Liver (tissue), 8 donors: ENCODE measurements at regions not wholly inside any gene's neighbourhood (a gene's known extent, or its start where the extent isn't known, plus 50 kb on each side); places are given as distances from the start of the nearest gene placed in this dataset.

Experiments
- DNase-seq: peaks from one replicate; pipeline ENCODE4 v3.0.0-alpha.2; 2017; ENCODE audit warnings: low spot score
- H3K27ac ChIP-seq, 2 donors: one replicate each; pipeline ENCODE4 v1.7.0; 2013; ENCODE audit warnings: inconsistent platforms in 2 of 2, low read length in 2 of 2, control low read depth in 1 of 2, low read depth in 1 of 2, mild to moderate bottlenecking in 1 of 2
- H3K27me3 ChIP-seq, 4 donors: one replicate each; pipeline versions ENCODE4 v1.6.1 to v1.7.0; 2013; ENCODE audit warnings: low read length in 3 of 4, inconsistent platforms in 1 of 4, mild to moderate bottlenecking in 1 of 4, moderate library complexity in 1 of 4; ENCODE audit not compliant: control insufficient read depth in 4 of 4, insufficient read depth in 4 of 4
- H3K36me3 ChIP-seq, 4 donors: one replicate each; pipeline versions ENCODE4 v1.6.1 to v1.7.0; 2013; ENCODE audit warnings: low read length in 3 of 4, mild to moderate bottlenecking in 3 of 4, low read depth in 1 of 4, moderate library complexity in 1 of 4; ENCODE audit not compliant: control insufficient read depth in 4 of 4, insufficient read depth in 3 of 4
- H3K4me1 ChIP-seq, 4 donors: one replicate each; pipeline versions ENCODE4 v1.6.1 to v1.7.0; 2013; ENCODE audit warnings: low read length in 3 of 4, mild to moderate bottlenecking in 3 of 4, moderate library complexity in 1 of 4; ENCODE audit not compliant: control insufficient read depth in 4 of 4, insufficient read depth in 4 of 4
- H3K4me3 ChIP-seq, 3 donors: one replicate each; pipeline versions ENCODE4 v1.6.1 to v1.7.0; 2013; ENCODE audit warnings: low read length in 3 of 3, control low read depth in 1 of 3, low read depth in 1 of 3, mild to moderate bottlenecking in 1 of 3
- H3K9ac ChIP-seq, 2 donors: one replicate each; pipeline ENCODE4 v1.7.0; 2013; ENCODE audit warnings: low read length in 2 of 2, mild to moderate bottlenecking in 2 of 2, moderate library complexity in 2 of 2, control low read depth in 1 of 2, low read depth in 1 of 2
- H3K9me3 ChIP-seq, 4 donors: one replicate each; pipeline versions ENCODE4 v1.6.1 to v1.7.0; 2013; ENCODE audit warnings: low read length in 3 of 4; ENCODE audit not compliant: control insufficient read depth in 4 of 4
- FOXA1 ChIP-seq: IDR thresholded peaks from 2 replicates; pipeline ENCODE4 v1.6.1; 2016; ENCODE audit warnings: antibody characterized with exemption
- HNF4A ChIP-seq, 2 donors: conservative IDR thresholded peaks; 2 replicates each; pipeline ENCODE4 v1.6.1; 2016; ENCODE audit warnings: antibody characterized with exemption in 2 of 2, mild to moderate bottlenecking in 2 of 2
- HNF4G ChIP-seq: IDR thresholded peaks from 2 replicates; pipeline ENCODE4 v1.6.1; 2016; ENCODE audit warnings: antibody characterized with exemption
- NR2F2 ChIP-seq: IDR thresholded peaks from 2 replicates; pipeline ENCODE4 v1.6.1; 2016; ENCODE audit warnings: antibody characterized with exemption
- RAD21 ChIP-seq, 2 donors: IDR thresholded peaks; 2 replicates each; pipeline ENCODE4 v1.6.1; 2016; ENCODE audit warnings: antibody characterized with exemption in 2 of 2, mild to moderate bottlenecking in 2 of 2
- RXRA ChIP-seq, 2 donors: IDR thresholded peaks; 2 replicates each; pipeline ENCODE4 v1.6.1; 2017 to 2018; ENCODE audit warnings: antibody characterized with exemption in 2 of 2, mild to moderate bottlenecking in 1 of 2
- SP1 ChIP-seq: IDR thresholded peaks from 2 replicates; pipeline ENCODE4 v1.6.1; 2018; ENCODE audit warnings: antibody characterized with exemption, mild to moderate bottlenecking
- YY1 ChIP-seq: IDR thresholded peaks from 2 replicates; pipeline ENCODE4 v1.6.1; 2016; ENCODE audit warnings: antibody characterized with exemption, mild to moderate bottlenecking
- WGBS: extraction: QIAGEN DNeasy Blood & Tissue Kit; methylation state at CpG from one replicate; pipeline ENCODE4 v1.1.7; 2013; 5-methylcytosine and 5-hydroxymethylcytosine counted together
- TF ChIP-seq, protein P1 (sequence below): fragments of 150-350 bp; IDR thresholded peaks from 2 replicates; pipeline ENCODE4 v1.5.1; 2017; ENCODE audit warnings: improper control_type of control experiment, low read depth, low read length; ENCODE audit not compliant: missing input control
- TF ChIP-seq, protein P2 (sequence below): IDR thresholded peaks from 2 replicates; pipeline ENCODE4 v1.6.1; 2016; ENCODE audit warnings: antibody characterized with exemption
- donor health status: healthy.
- donor health status: healthy.
- donor health status: healthy.
- donor health status: healthy.
- donor health status: healthy.

DNA sequence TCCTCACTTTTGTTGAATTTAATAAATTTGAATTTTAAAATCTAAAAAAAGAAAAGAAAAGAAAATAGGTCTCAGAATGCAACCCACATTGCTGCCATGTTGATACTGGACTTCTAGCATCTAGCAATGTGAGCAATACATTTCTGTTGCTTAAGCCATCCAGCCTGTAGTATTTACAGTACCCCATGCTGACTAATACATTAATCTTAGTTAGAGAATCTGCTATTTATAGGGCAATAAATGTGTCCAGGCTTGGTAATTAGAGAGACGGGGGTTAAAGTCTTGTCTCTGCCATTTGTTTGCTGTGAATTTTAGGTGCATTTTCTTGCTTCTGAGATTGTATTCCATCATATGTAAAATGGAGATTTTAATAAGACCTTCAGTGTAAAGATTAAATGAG lies 471.3 kb downstream of the DHX35 start (continued):
- TF ChIP-seq, protein P1, sequence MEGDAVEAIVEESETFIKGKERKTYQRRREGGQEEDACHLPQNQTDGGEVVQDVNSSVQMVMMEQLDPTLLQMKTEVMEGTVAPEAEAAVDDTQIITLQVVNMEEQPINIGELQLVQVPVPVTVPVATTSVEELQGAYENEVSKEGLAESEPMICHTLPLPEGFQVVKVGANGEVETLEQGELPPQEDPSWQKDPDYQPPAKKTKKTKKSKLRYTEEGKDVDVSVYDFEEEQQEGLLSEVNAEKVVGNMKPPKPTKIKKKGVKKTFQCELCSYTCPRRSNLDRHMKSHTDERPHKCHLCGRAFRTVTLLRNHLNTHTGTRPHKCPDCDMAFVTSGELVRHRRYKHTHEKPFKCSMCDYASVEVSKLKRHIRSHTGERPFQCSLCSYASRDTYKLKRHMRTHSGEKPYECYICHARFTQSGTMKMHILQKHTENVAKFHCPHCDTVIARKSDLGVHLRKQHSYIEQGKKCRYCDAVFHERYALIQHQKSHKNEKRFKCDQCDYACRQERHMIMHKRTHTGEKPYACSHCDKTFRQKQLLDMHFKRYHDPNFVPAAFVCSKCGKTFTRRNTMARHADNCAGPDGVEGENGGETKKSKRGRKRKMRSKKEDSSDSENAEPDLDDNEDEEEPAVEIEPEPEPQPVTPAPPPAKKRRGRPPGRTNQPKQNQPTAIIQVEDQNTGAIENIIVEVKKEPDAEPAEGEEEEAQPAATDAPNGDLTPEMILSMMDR, result no peak
- TF ChIP-seq, protein P2, sequence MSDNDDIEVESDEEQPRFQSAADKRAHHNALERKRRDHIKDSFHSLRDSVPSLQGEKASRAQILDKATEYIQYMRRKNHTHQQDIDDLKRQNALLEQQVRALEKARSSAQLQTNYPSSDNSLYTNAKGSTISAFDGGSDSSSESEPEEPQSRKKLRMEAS, result no peak
- TF ChIP-seq SP1 (no peak), FOXA1 (no peak), YY1 (no peak), HNF4A (conservative IDR thresholded peaks at IDR 0.05) (no peak), HNF4G (no peak)

DNA sequence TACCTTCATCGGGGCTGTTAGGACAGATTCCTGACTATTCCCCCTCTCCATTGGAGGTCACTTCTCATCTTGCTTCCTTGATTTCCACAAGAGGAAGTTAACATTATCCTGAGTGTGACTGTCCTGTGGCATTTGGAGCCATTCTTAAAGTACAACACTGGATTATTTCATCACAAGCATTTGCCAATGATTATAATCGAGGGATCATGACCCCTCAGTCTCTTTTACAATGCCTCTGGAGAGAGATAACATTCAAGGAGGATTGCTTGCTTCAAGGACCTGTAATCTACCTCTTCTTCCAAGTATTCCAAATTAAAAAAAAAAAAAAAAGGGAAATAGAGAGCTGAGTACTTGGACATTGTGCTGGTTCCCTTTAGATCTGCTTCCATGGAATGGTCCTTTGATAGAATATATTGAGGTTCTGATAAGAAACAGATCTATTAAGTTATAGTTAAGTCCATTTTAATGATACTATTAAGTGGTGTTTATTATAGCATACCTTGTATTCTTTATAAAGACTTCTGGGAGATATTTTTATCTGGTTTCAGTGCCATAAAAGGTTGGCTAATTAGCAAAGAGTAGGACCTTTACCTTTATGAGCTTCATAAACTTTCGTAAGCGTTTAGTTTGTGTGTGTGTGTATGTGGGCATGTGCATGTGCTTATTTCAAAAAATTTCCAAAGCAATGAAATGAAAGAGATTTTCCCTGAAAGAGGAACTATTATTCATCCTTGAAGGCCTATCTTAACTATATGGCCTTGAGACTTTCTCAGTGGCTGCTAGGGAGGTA lies 469.1 kb downstream of the DHX35 start:
- DNase-seq, result no peak
- peaks cover 0 to 3% (median 0%) of the 10 kb centered on the region in 4 donors for H3K27me3 ChIP-seq
- no peaks in the 10 kb centered on the region for H3K9me3 ChIP-seq
- no peaks in the 10 kb centered on the region for H3K36me3 ChIP-seq
- no peak overlapping the region for H3K27ac ChIP-seq
- WGBS, result 75% methylated on average over 4 of the region's 4 CpGs
- no peak for TF ChIP-seq HNF4G
- no peak for TF ChIP-seq RXRA (IDR thresholded peaks at IDR 0.05)
- TF ChIP-seq NR2F2, result no peak
- H3K4me3 ChIP-seq, result no peak overlapping the region
- H3K9ac ChIP-seq, result no peak overlapping the region
- no peaks in the 10 kb centered on the region for H3K4me1 ChIP-seq

DNA sequence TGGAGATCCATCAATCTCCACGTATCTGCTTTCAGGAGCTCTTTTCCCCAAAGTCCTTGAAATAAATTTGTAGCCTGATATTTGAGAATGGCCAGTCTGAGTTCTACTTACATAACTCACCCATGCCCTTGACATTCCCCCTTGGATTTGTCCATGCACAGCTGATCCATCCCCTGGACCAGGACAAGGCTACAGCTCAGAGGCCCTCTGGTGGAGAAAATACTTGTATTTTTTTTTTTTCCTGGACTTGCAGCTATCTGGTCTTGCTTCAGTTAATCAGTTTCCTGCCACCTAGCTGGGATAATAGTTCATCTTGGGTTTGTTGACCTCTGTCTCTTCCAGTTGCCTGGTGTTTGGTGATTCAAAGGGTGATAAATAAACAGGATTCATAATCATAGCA lies 467.6 kb downstream of the DHX35 start:
- Histone ChIP-seq H3K9me3 (no peaks in the 10 kb centered on the region), H3K27ac (no peak overlapping the region), H3K4me1 (no peaks in the 10 kb centered on the region), H3K36me3 (no peaks in the 10 kb centered on the region), H3K4me3 (no peak overlapping the region), H3K9ac (no peak overlapping the region), H3K27me3 (peaks cover 0 to 3% (median 0%) of the 10 kb centered on the region in 4 donors)
- WGBS, result 69% methylated on average over 1 of the region's 1 CpG
- TF ChIP-seq RAD21 (IDR thresholded peaks at IDR 0.05) (peak; percentile 59 to 68), RXRA (IDR thresholded peaks at IDR 0.05) (no peak)
- TF ChIP-seq, protein P1, result peak; percentile 22
- no peak for DNase-seq
